Activated CD4-positive, alpha-beta T cell treated with anti-CD3 and anti-CD28 coated beads, Interleukin-2, amount 50 U/mL, for 1 hour (primary cell): ENCODE measurements at regions not wholly inside any gene's neighbourhood (a gene's known extent, or its start where the extent isn't known, plus 50 kb on each side); places are given as distances from the start of the nearest gene placed in this dataset.

Source experiments
- DNase-seq: peaks from one replicate; pipeline ENCODE4 v3.0.0-alpha.2; 2020

GRCh38 chr14:95442016-95442632 lies 74.3 kb downstream of the SYNE3 start:
- DNase-seq = no peak

DNA sequence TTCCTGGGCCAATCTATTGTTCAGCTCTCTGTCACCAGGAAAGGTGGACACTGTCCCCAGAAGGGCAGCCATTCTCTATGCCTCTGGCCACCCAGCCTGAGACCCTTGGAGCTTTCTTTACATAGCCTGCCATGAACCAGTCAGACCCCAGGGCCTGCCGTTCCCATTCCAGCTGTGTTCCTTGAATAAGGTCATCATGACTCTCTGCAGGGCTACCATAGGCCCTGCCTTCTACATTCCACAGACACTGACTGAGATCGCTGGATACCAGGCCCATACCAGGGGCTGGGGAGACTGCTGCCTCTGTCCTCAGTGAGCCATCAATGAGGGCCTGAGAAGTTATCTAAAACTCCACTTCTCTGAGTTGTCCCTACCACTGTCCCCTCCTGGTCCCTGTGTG lies 75.5 kb downstream of the SYNE3 start:
- no peak for DNase-seq

DNA sequence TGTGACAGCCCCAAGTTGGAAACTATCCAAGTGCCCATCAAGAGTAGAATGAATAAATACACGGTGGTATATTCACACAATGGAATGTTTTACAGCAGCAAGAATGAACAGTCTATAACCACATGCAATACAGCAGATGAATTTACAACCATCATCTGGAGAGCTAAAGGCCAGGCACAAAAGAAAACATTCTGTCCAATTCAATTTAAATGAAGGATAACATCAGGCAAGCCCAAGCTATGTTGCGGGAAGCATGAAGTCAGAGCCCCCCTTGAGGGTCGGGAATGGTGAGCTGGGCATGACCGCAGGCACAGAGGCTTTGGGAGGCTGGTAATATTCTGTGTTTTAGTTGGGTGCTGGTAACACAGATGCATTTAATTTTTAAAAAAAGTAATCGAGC lies 76.0 kb downstream of the SYNE3 start:
- DNase-seq = no peak

- DNase-seq = no peak
Measured at GRCh38 chr14:95439881-95440280, 76.6 kb downstream of the SYNE3 start.

GRCh38 chr14:95437715-95438114 lies 78.7 kb downstream of the SYNE3 start:
- DNase-seq = no peak

DNA sequence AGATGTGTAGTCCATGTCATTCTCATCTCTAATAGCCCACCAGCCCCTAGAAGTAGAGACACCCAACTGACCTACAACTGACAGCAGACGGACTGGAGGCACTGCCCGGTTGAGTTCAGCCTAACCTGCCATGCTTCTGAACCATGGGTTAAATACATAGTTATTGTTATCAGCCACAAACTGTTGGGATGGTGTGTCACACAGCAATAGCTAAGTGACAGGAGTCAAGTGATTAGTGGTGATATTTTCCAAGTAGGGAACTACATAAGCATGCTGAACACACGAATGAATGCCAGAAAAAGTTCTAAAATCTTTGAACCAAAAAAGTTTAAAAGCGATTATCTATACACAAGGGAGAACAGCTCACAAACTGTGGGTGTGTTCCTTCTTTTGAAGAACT lies 80.1 kb downstream of the SYNE3 start:
- no peak for DNase-seq

DNA sequence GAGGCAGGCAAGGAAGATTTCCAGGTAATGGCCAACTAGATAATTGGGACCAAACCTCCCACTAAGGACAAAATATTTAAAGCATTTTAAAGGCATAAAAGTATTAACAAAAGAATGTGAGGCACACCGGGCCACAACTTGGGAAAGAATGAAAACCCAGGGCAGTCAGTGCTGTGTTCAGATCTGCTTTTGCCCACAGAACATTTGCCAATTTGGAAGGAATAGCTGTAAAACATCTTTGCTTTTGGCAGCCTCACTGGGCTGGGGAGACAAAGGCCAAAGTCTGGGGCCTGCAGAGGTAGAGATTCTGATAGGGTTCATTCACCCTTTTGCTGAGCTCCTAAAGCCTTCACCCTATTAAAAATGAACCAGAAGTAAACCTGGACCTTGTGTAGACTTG lies 82.3 kb downstream of the SYNE3 start:
- no peak for DNase-seq

DNA sequence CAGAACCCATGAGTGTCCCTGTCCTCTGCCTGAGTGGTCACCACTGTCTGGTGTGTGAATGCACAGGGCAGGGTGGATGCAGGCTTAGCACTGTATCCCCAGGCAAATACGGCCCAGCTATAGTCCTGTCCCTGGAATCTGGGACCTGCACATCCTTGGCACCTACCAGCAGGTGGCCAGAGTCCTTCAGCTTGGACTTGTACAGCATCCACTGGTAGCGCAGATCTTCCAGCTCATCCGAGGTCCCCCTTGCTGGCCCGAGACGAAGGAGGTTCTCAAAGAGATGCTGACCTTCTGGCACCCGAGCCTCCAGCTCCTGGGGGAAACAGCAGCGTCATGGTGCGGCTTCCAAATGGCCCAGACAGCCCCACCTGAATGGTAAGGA lies 83.4 kb downstream of the SYNE3 start:
- DNase-seq = no peak

- no peak for DNase-seq
Measured at GRCh38 chr14:95432144-95433093, 84.0 kb downstream of the SYNE3 start.

DNA sequence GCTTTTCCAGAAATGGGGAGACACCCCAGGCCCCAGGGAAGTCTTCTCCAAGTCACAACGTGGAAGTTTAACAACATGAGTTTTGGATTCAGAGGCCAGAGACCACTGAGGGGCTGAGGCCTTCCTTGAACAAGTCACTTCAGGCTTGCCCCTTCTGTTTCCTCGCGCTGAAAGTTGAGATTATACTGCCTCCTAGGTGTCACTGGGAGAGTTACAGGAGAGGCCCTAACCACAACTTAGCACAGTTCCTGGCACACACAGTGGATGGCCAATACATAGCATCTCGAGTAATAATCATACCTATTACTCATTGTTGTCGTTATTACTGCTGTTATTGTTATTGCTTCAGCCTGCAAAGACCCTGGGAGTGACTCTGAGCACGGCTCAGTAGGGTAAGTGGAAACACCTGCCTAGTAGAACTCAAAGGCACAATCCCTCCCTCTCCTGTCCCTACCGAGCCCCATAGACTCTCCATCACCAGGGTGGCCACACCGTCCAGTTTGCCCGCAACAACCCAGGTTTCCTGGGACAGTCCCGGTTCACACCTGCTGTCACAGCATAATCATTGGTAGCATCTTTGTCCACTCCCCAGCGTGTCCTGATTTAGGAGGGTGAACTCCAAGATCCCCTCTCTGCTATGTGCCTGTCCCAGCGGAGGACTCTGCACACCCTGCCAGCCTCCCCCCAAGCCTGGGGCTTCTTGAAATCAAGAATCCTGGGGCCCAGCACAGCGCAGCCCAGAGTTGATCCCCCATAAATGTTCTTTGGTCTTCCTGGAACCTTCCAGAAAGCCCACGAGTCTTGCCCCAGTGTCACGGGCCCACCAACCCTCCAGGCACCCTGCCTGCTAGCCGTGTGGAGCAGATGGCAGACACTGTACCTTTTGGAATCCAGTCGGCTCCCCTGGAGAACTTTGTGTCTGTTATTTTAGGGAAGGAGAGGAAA lies 85.0 kb downstream of the SYNE3 start:
- no peak for DNase-seq

GRCh38 chr14:95428557-95428956 lies 87.9 kb downstream of the SYNE3 start:
- DNase-seq = no peak

DNA sequence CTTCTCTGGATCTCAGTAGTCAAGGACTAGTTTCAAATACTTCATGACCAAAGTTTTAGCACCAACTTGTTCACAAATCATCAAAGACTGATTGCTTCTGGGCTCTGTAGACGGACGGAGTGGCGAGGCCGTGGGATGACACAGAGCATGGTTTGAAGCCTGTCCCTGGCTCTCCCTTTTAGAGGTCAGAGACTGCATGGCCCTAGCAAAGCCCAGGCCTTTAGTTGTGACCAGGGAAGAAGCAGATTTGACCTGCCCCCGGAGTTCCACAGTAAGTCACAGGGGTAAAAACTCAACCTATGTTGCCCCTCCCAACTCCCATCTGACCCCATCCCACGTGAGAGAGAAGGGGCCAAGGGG lies 90.4 kb downstream of the SYNE3 start:
- no peak for DNase-seq

GRCh38 chr14:95425369-95426115 lies 90.9 kb downstream of the SYNE3 start:
- no peak for DNase-seq

DNA sequence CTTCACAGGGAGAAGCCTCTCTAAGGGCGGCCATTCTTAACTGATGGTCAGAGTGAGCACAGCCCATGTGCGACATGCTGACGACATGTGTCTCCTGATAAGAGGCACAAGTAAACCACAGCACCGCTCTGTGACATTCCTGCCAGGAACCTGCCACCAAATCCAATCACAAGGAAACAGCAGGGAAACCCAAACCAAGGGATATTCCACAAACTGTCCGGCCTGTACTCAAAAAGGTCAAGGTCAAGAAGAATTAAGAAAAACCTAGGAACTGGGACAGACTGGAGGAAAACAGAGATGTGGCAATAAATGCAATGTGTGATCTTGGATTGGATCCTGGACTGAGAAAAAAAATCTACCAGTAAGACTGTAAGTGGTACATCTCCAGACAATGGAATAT lies 91.9 kb downstream of the SYNE3 start:
- DNase-seq = no peak

GRCh38 chr14:95421741-95422140 lies 94.7 kb downstream of the SYNE3 start:
- DNase-seq = no peak

- DNase-seq = no peak
Measured at GRCh38 chr14:95420060-95420459, 96.4 kb downstream of the SYNE3 start.

- DNase-seq = no peak
Measured at GRCh38 chr14:95419569-95419968, 96.9 kb downstream of the SYNE3 start.

GRCh38 chr14:95418858-95419257 lies 97.6 kb downstream of the SYNE3 start:
- no peak for DNase-seq

- DNase-seq = no peak
Measured at GRCh38 chr14:95417492-95417891, 97.8 kb upstream of the CLMN start.

DNA sequence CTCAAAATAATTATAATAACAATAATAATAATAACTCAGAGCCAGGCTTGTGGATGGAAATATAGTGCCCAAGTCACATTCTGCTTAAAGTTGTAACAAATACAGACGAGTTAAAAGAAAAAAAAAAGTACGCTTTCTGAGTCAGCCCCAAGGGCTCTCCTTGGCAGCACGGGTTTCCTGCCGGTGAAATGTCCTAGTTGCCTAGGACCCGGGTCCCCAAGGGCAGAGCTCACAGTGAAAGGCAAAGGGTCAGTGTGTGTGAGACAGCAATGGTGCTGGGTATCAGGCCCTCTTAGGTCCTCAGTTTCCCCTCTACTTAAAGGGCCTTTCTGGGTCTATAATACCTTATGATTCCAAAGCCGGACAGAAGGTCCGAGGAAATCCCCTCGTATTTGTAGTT lies 96.3 kb upstream of the CLMN start:
- no peak for DNase-seq

GRCh38 chr14:95413289-95414215 lies 93.8 kb upstream of the CLMN start:
- DNase-seq = no peak

DNA sequence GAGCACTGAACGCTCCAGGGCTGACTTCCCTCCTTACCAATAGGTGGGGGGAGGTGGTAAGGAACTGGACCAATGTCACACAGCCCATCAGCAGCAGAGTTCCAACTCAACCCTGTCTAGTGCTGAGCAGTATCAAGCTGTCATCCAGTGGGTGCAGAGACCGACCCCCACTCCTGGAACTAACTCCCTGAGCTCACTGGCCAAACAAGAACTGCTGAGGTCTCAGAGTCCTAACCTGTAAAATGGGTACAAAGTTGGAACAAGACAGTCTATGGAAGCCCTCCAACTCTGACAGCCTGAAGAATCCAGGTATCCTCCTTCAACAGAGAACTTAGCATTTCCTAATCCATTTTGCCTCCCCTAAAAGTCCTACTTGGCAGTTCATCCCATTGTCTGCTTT lies 91.1 kb upstream of the CLMN start:
- no peak for DNase-seq
